K562 (cell line): ENCODE measurements at regions not wholly inside any gene's neighbourhood (a gene's known extent, or its start where the extent isn't known, plus 50 kb on each side); places are given as distances from the start of the nearest gene placed in this dataset.

Experiments
- ATAC-seq: fragments of 200-7000 bp; cut with Tn5 transposase; 3 replicates; pipeline ENCODE4 v1.9.1; 2020; ENCODE audit warnings: moderate library complexity
- BruUV-seq: library from RNA; stranded (reverse); fragments of 400-500 nt; replicated peaks from 2 replicates; lab custom pipeline; 2021; lab: Mats Ljungman, UMichigan
- CTCF ChIA-PET: fragments of 300-600 bp; formaldehyde crosslinking; extraction: SDS; loops from one replicate; lab custom pipeline; 2021; ENCODE audit warnings: low intra/inter-chr PET ratio; lab: Yijun Ruan, JAX
- POLR2A ChIA-PET: fragments of 300-600, 350-650 bp; sonication (Branson Sonifier 250); formaldehyde crosslinking; extraction: SDS; loops from one replicate; lab custom pipeline; 2021; ENCODE audit warnings: antibody characterized with exemption, inconsistent platforms; lab: Yijun Ruan, JAX
- DNase-seq, 4 experiments: peaks; one replicate each; pipeline versions ENCODE4 v3.0.0 to v3.0.0-alpha.2; 2011 to 2018; ENCODE audit warnings: low spot score in 3 of 4, mixed read lengths in 3 of 4; ENCODE audit errors: extremely low read depth in 1 of 4
- FAIRE-seq: peaks from 2 replicates; lab custom pipeline; 2011; peaks lifted over from hg19 to GRCh38; lab: Jason Lieb, UNC
- H2AFZ ChIP-seq: 2 replicates; pipeline ENCODE4 v1.6.0; 2011; ENCODE audit warnings: low read depth, low read length, control low read depth, inconsistent platforms
- H3K27ac ChIP-seq: fragments of 200-600 bp; 3 replicates; pipeline ENCODE4 v1.8.0; 2011; ENCODE audit warnings: low read depth, mild to moderate bottlenecking, control low read depth, inconsistent platforms, low read length, moderate library complexity, mixed read lengths; ENCODE audit errors: extremely low read depth
- H3K27me3 ChIP-seq, 2 experiments: fragments of 300-600 bp in 1 of 2; 2 replicates in 1 of 2; 3 replicates in 1 of 2; pipeline versions ENCODE4 v1.6.0 to v1.8.0; 2011; ENCODE audit warnings: inconsistent platforms in 2 of 2, low read length in 2 of 2, mild to moderate bottlenecking in 1 of 2, mixed read lengths in 1 of 2, moderate library complexity in 1 of 2; ENCODE audit not compliant: control insufficient read depth in 2 of 2, insufficient read depth in 2 of 2
- H3K36me3 ChIP-seq: fragments of 300-600 bp; 3 replicates; pipeline ENCODE4 v1.8.0; 2011; ENCODE audit warnings: mild to moderate bottlenecking, low read length, inconsistent platforms; ENCODE audit not compliant: control insufficient read depth, insufficient read depth
- H3K4me1 ChIP-seq, 2 experiments: fragments of 200-600 bp in 1 of 2; replicated peaks in 1 of 2; 2 replicates in 1 of 2; 3 replicates in 1 of 2; pipeline versions ENCODE4 v1.5.1 to v1.8.0; 2011; ENCODE audit warnings: inconsistent platforms in 2 of 2, low read length in 2 of 2, mild to moderate bottlenecking in 1 of 2, mixed read lengths in 1 of 2, moderate library complexity in 1 of 2; ENCODE audit not compliant: control insufficient read depth in 2 of 2, insufficient read depth in 2 of 2
- H3K4me2 ChIP-seq: 2 replicates; pipeline ENCODE4 v1.6.1; 2011; ENCODE audit warnings: low read length, control low read depth, inconsistent platforms, mixed read lengths; ENCODE audit not compliant: insufficient read depth
- H3K4me3 ChIP-seq: fragments of 200-600 bp; sonication (generic), shearing (Covaris generic); 2 replicates; pipeline ENCODE4 v1.5.1; 2016; ENCODE audit warnings: control low read depth, inconsistent platforms
- H3K79me2 ChIP-seq: fragments of 200-600 bp; 3 replicates; pipeline ENCODE4 v1.8.0; 2011; ENCODE audit warnings: low read length, inconsistent platforms; ENCODE audit not compliant: control insufficient read depth, insufficient read depth
- H3K9ac ChIP-seq, 2 experiments: 2 replicates each; pipeline versions ENCODE4 v1.6.0 to v1.6.1; 2011; ENCODE audit warnings: low read depth in 2 of 2, low read length in 2 of 2, control low read depth in 1 of 2, inconsistent platforms in 1 of 2, mild to moderate bottlenecking in 1 of 2, mixed read lengths in 1 of 2; ENCODE audit not compliant: insufficient read depth in 1 of 2
- H3K9me1 ChIP-seq: one replicate; pipeline ENCODE4 v1.6.0; 2011; ENCODE audit warnings: inconsistent platforms, mild to moderate bottlenecking, low read length, moderate library complexity; ENCODE audit not compliant: control insufficient read depth, insufficient read depth
- H3K9me3 ChIP-seq: replicated peaks from 2 replicates; pipeline ENCODE4 v1.5.1; 2011; ENCODE audit warnings: low read depth, low read length, inconsistent platforms; ENCODE audit not compliant: control insufficient read depth, insufficient read depth
- H4K20me1 ChIP-seq: replicated peaks from 2 replicates; pipeline ENCODE4 v1.6.1; 2011; ENCODE audit warnings: low read length, inconsistent platforms, mixed read lengths; ENCODE audit not compliant: control insufficient read depth, insufficient read depth
- CBX5 ChIP-seq: IDR thresholded peaks from 2 replicates; pipeline ENCODE4 v1.6.1; 2014; ENCODE audit warnings: low read depth, borderline replicate concordance
- FOXA1 ChIP-seq: fragments of 450-650 bp; IDR thresholded peaks from 2 replicates; pipeline ENCODE4 v1.6.1; 2016; ENCODE audit warnings: mild to moderate bottlenecking, borderline replicate concordance
- KDM2B ChIP-seq: fragments of 250-450 bp; sonication (Bioruptor Pico); IDR thresholded peaks from 2 replicates; pipeline ENCODE4 v1.8.0; 2021; ENCODE audit warnings: mild to moderate bottlenecking, moderate library complexity
- MYBL2 ChIP-seq, 2 experiments: fragments of 450-650 bp in 1 of 2; sonication (generic) in 1 of 2; formaldehyde crosslinking in 1 of 2; IDR thresholded peaks; 2 replicates each; pipeline versions ENCODE4 v1.6.1 to v1.8.1; 2017 to 2022; ENCODE audit warnings: borderline replicate concordance in 1 of 2, inconsistent platforms in 1 of 2, low read depth in 1 of 2, mild to moderate bottlenecking in 1 of 2, missing genetic modification reagents in 1 of 2, moderate library complexity in 1 of 2
- RAD51 ChIP-seq: fragments of 450-650 bp; IDR thresholded peaks from 2 replicates; pipeline ENCODE4 v1.7.1; 2016; ENCODE audit warnings: low read depth, mild to moderate bottlenecking, borderline replicate concordance
- SRF ChIP-seq, 2 experiments: fragments of 250-450, 450-650 bp in 1 of 2; sonication (Bioruptor Pico) in 1 of 2; sonication (generic) in 1 of 2; formaldehyde crosslinking; IDR thresholded peaks; 2 replicates each; pipeline versions ENCODE4 v1.5.0 to v1.5.1; 2020 to 2022; ENCODE audit warnings: mild to moderate bottlenecking in 1 of 2, missing genetic modification reagents in 1 of 2
- TRIM24 ChIP-seq, 2 experiments: fragments of 450-650 bp; IDR thresholded peaks; 2 replicates each; pipeline ENCODE4 v1.6.1; 2016
- ZEB2 ChIP-seq: fragments of 450-650 bp; IDR thresholded peaks from 2 replicates; pipeline ENCODE4 v1.6.1; 2016
- ZFP30 ChIP-seq: fragments of 250-450 bp; sonication (Bioruptor Pico); IDR thresholded peaks from 2 replicates; pipeline ENCODE4 v1.8.0; 2022; ENCODE audit warnings: moderate library complexity, mild to moderate bottlenecking, inconsistent platforms, borderline replicate concordance
- ZNF41 ChIP-seq: fragments of 250-450 bp; sonication (Bioruptor Pico); conservative IDR thresholded peaks from 2 replicates; pipeline ENCODE4 v1.4.0; 2020; ENCODE audit warnings: mild to moderate bottlenecking
- ZNF785 ChIP-seq: fragments of 250-450 bp; sonication (Bioruptor Pico); IDR thresholded peaks from 2 replicates; pipeline ENCODE4 v1.4.0; 2020; ENCODE audit warnings: mild to moderate bottlenecking
- WGBS: fragments of 100-300 bp; shearing (Covaris generic); methylation state at CpG from one replicate; pipeline ENCODE4 v1.1.6; 2016; ENCODE audit warnings: low coverage, mixed read lengths; ENCODE audit not compliant: insufficient coverage; ENCODE audit errors: missing lambda C conversion rate; 5-methylcytosine and 5-hydroxymethylcytosine counted together
- in situ Hi-C: fragments of 300-500 bp; cut with MboI; formaldehyde crosslinking; loops from 4 replicates; pipeline ENCODE4 v1.15.0; 2018; ENCODE audit warnings: inconsistent platforms, mixed read lengths
- intact Hi-C: fragments of 100-400 bp; cut with micrococcal nuclease; formaldehyde crosslinking; loops from 2 replicates; pipeline ENCODE4 v1.14.2; 2022
- TF ChIP-seq, protein P1 (sequence below): IDR thresholded peaks from 2 replicates; pipeline ENCODE4 v1.6.1; 2016; ENCODE audit warnings: missing genetic modification characterization, missing compliant biosample characterization
- TF ChIP-seq, protein P2 (sequence below): fragments of 250-450 bp; sonication (Bioruptor Pico); IDR thresholded peaks from 2 replicates; pipeline ENCODE4 v1.5.0; 2021; ENCODE audit warnings: mild to moderate bottlenecking, moderate library complexity

- Histone ChIP-seq H4K20me1 (no peaks in the 10 kb centered on the region), H2AFZ (no peak overlapping the region), H3K9me1 (no peaks in the 10 kb centered on the region), H3K79me2 (no peaks in the 10 kb centered on the region), H3K27me3 (no peaks in the 10 kb centered on the region), H3K4me3 (no peak overlapping the region), H3K4me1 (no peaks in the 10 kb centered on the region), H3K27ac (no peak overlapping the region), H3K9me3 (no peaks in the 10 kb centered on the region), H3K36me3 (no peaks in the 10 kb centered on the region), H3K9ac (no peak overlapping the region), H3K4me2 (0 out of 2 replicates have a peak overlapping the region, but pooled peaks have one; percentile 11)
- DNase-seq = peak in 3 of 4 experiments; percentile 42 to 60 (median 49)
- no peak for FAIRE-seq
- ATAC-seq = peak; percentile 54
- CTCF ChIA-PET = no interaction called here
- WGBS = 0% methylated on average over 11 of the region's 11 CpGs
- intact Hi-C loops (no loop called here), in situ Hi-C loops (no loop called here)
- POLR2A ChIA-PET = interaction anchor here (0.6 kb wide), 1 partner anchor 156 kb away, joined by 3 read pairs; no protein-coding TSS in a partner anchor
- no TSS peak for BruUV-seq
- TF ChIP-seq, protein P1, sequence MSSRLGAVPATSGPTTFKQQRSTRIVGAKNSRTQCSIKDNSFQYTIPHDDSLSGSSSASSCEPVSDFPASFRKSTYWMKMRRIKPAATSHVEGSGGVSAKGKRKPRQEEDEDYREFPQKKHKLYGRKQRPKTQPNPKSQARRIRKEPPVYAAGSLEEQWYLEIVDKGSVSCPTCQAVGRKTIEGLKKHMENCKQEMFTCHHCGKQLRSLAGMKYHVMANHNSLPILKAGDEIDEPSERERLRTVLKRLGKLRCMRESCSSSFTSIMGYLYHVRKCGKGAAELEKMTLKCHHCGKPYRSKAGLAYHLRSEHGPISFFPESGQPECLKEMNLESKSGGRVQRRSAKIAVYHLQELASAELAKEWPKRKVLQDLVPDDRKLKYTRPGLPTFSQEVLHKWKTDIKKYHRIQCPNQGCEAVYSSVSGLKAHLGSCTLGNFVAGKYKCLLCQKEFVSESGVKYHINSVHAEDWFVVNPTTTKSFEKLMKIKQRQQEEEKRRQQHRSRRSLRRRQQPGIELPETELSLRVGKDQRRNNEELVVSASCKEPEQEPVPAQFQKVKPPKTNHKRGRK (tag) = no peak
- TF ChIP-seq ZEB2 (no peak), ZNF41 (no peak), MYBL2 (IDR thresholded peaks at IDR 0.05; ENCODE audit: low read depth) (no peak), MYBL2 (CRISPR knock-in tag; IDR thresholded peaks at IDR 0.05; ENCODE audit: borderline replicate concordance) (no peak), ZFP30 (CRISPR knock-in tag) (no peak), KDM2B (CRISPR knock-in tag) (no peak), FOXA1 (no peak), CBX5 (no peak), TRIM24 (IDR thresholded peaks at IDR 0.05) (no peak), RAD51 (peak; percentile 65; the same call in 1 of the 2 replicates), SRF (CRISPR knock-in tag; IDR thresholded peaks at IDR 0.05) (no peak), ZNF785 (CRISPR knock-in tag) (no peak)
- TF ChIP-seq, protein P2, sequence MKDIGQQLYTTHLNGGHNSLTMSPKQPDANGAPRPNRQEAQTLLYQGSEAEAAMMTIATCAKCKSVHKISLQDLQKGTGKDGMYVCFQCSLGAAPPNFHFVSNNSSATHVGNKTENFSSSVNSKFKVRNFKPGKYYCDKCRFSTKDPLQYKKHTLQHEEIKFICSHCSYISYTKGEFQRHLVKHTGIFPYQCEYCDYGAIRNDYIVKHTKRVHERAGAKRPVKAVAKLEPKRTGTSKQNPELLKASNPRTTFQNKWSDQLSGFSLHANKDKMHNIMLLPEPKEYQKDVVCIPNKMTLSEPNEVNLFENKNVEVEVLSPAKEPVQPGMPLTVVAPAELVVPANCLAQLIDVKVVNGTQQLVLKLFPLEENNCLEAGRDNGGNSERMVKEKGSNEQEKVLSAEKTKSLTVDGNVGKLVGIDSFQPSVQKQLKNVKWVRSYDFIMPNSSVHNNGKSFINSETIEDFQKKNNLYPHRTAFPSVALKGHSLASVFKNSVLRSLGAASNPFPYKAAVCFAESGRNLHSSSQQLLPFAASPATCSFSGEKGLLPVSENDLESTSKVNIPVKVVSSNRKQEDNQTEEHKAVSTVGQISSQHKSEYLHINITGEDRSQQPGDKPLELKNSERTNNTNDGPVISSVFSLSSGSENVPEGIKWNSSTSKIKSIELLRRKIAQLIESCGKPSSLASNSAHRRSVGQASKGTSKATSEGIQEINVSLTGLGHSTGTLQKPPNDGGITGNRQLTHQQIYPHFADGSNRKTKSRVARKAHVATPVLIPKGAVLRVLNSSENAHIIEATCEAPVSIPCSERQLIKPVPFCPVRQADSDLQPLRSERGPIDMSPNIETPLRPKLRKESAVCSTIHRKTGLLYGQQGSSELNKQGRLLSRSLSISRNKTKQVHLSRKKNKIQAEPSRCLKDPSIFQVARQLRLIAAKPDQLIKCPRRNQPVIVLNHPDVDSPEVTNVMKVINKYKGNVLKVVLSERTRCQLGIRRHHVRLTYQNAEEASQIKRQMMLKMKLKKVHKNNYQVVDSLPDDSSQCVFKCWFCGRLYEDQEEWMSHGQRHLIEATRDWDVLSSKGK (CRISPR knock-in tag) = no peak
These were observed 146.2 kb downstream of the ATP23 start for GRCh38 chr12:58087423-58088127.
